GM12872 (cell line): ENCODE measurements at regions not wholly inside any gene's neighbourhood (a gene's known extent, or its start where the extent isn't known, plus 50 kb on each side); places are given as distances from the start of the nearest gene placed in this dataset.

ENCODE experiments used
- TF ChIP-seq, protein P1 (sequence below): IDR thresholded peaks from 3 replicates; pipeline ENCODE4 v1.5.1; 2011; ENCODE audit warnings: low read depth, mild to moderate bottlenecking, low read length, moderate library complexity; ENCODE audit not compliant: insufficient read depth

- TF ChIP-seq, protein P1, sequence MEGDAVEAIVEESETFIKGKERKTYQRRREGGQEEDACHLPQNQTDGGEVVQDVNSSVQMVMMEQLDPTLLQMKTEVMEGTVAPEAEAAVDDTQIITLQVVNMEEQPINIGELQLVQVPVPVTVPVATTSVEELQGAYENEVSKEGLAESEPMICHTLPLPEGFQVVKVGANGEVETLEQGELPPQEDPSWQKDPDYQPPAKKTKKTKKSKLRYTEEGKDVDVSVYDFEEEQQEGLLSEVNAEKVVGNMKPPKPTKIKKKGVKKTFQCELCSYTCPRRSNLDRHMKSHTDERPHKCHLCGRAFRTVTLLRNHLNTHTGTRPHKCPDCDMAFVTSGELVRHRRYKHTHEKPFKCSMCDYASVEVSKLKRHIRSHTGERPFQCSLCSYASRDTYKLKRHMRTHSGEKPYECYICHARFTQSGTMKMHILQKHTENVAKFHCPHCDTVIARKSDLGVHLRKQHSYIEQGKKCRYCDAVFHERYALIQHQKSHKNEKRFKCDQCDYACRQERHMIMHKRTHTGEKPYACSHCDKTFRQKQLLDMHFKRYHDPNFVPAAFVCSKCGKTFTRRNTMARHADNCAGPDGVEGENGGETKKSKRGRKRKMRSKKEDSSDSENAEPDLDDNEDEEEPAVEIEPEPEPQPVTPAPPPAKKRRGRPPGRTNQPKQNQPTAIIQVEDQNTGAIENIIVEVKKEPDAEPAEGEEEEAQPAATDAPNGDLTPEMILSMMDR = no peak
Observed at GRCh38 chr1:208535511-208535910, 291.3 kb upstream of the PLXNA2 start.

- TF ChIP-seq, protein P1 = no peak
Observed at GRCh38 chr1:208536212-208536611, 292.0 kb upstream of the PLXNA2 start.

DNA sequence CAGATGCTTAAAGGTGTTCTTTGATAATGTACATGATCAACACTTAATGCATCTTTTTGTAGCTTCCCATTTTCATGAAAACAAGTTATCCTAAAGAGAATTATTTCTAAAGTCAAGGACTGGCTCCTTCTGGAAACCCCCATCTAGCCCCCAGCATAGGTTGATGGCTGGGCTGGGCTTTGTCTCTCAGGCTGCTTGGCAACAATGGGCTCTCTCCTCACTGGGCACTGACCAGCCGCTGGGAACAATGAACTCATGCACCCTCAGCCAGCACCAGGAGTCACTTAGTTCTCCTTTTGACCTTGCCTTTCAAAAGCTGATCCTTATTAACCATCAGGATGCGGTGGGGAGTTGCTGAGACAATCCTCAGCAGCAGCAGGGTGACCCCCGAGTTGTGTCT lies 293.0 kb upstream of the PLXNA2 start:
- TF ChIP-seq, protein P1 = no peak

DNA sequence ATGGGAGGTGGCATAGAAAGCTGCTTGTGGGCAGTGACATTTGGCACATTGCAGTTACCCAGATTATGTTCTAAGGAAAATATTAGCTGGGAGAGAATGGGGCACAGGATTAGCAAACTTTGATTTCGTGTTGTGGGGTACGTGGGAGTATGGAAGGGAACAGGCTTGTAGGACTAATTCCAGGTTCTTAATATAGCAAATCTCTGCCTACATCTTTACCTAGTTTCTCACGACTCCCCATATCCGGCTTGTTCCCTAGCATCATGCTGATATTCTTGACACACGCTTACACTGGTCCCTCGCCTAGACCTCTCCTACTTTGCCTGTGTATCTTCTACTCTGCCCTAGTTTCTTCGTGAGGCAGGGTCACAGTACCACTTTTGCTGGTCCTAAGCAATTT lies 293.9 kb upstream of the PLXNA2 start:
- TF ChIP-seq, protein P1 = no peak

- TF ChIP-seq, protein P1 = no peak
Observed at GRCh38 chr1:208538587-208538986, 294.4 kb upstream of the PLXNA2 start.

DNA sequence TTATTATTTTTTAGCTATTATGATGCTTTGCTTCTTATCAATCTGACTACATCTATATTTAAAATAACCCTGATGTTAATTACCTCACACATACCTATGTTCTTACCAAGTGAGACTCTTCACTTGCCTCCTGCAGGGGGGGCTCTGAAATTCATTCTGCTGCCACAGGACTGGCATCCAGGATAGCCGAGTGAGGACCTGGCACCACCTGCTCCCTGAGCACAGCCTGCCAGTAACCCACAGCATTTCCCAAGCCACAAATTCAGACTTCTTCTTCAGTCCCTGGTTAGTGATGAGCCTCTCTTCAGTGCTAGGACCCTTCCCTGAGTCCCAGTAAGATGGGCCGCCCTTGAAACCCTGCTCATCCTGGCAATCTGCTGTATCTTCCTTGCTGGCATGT lies 296.5 kb upstream of the PLXNA2 start:
- TF ChIP-seq, protein P1 = no peak

GRCh38 chr1:208541225-208541855 lies 297.2 kb upstream of the PLXNA2 start:
- TF ChIP-seq, protein P1 = no peak
